Gastrocnemius medialis (tissue), 4 donors: ENCODE measurements at regions not wholly inside any gene's neighbourhood (a gene's known extent, or its start where the extent isn't known, plus 50 kb on each side); places are given as distances from the start of the nearest gene placed in this dataset.

ENCODE experiments used
- CTCF ChIP-seq, 5 experiments: fragments of 450-650 bp in 3 of 5; fragments of 200-600 bp in 2 of 5; sonication (generic) in 2 of 5; IDR thresholded peaks in 4 of 5; conservative IDR thresholded peaks in 1 of 5; 1 replicate in 4 of 5; 2 replicates in 1 of 5; pipeline ENCODE4 v1.5.1; 2016 to 2019; ENCODE audit warnings: antibody characterized with exemption in 5 of 5, mild to moderate bottlenecking in 3 of 5, moderate library complexity in 3 of 5
- POLR2A ChIP-seq, 2 donors: fragments of 450-650 bp; IDR thresholded peaks; one replicate each; pipeline ENCODE4 v1.6.1; 2017; ENCODE audit warnings: antibody characterized with exemption in 2 of 2, mild to moderate bottlenecking in 2 of 2, moderate library complexity in 2 of 2

GRCh38 chr13:99843872-99844271, 127.7 kb downstream of the ZIC5 start:
- TF ChIP-seq POLR2A (IDR thresholded peaks at IDR 0.05) (no peak), CTCF (IDR thresholded peaks at IDR 0.05 in 4 of 5, conservative IDR thresholded peaks at IDR 0.05 in 1 of 5) (no peak)
